Testis (tissue), 2 donors: ENCODE measurements at regions not wholly inside any gene's neighbourhood (a gene's known extent, or its start where the extent isn't known, plus 50 kb on each side); places are given as distances from the start of the nearest gene placed in this dataset.

Experiments used
- POLR2A ChIP-seq: fragments of 450-650 bp; IDR thresholded peaks from one replicate; pipeline ENCODE4 v1.6.1; 2017; ENCODE audit warnings: antibody characterized with exemption, mild to moderate bottlenecking, moderate library complexity
- TF ChIP-seq, protein P1 (sequence below), 3 experiments: fragments of 450-650 bp in 2 of 3; fragments of 200-600 bp in 1 of 3; sonication (generic) in 1 of 3; IDR thresholded peaks; one replicate each; pipeline ENCODE4 v1.5.1; 2016 to 2019; ENCODE audit warnings: antibody characterized with exemption in 3 of 3, mild to moderate bottlenecking in 2 of 3, moderate library complexity in 1 of 3

DNA sequence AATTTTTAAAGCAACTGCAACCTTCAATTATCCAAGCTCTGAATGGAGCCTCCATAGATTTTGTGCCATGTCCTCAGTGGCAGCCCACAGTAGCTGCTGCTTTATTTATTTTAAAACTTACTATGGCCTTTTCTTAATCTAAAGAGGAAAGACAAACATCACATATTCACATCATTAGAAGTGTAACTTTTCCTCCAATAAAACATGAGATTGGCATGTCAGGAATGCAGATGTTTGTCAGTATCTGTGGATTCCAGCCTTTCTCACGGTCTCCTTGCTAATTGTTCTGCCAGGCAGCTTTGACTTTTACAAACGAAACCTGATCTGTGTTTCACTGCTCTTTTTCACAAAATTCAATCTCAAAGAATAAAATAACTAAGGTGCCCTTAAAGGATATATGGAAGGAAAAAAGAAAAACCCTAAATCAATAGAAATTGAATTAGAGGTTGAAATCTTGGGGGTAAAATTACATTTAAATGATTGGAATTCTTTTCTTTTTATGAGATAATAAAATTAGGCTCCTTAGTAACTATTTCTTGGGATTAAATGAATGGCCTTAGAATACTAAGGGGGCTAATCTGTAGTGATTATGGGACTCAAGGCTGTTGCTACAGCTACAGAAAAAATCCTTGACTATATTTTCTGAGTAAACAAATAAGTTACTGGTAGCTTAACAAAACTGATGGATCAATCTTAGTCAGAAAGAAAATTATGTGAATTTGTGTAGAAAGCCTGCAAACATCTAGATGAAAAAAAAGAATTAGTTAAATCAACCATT lies 151.3 kb downstream of the RTL9 start:
- TF ChIP-seq, protein P1, sequence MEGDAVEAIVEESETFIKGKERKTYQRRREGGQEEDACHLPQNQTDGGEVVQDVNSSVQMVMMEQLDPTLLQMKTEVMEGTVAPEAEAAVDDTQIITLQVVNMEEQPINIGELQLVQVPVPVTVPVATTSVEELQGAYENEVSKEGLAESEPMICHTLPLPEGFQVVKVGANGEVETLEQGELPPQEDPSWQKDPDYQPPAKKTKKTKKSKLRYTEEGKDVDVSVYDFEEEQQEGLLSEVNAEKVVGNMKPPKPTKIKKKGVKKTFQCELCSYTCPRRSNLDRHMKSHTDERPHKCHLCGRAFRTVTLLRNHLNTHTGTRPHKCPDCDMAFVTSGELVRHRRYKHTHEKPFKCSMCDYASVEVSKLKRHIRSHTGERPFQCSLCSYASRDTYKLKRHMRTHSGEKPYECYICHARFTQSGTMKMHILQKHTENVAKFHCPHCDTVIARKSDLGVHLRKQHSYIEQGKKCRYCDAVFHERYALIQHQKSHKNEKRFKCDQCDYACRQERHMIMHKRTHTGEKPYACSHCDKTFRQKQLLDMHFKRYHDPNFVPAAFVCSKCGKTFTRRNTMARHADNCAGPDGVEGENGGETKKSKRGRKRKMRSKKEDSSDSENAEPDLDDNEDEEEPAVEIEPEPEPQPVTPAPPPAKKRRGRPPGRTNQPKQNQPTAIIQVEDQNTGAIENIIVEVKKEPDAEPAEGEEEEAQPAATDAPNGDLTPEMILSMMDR (IDR thresholded peaks at IDR 0.05), result no peak
- no peak for TF ChIP-seq POLR2A
